Calu3 (cell line): ENCODE measurements at regions not wholly inside any gene's neighbourhood (a gene's known extent, or its start where the extent isn't known, plus 50 kb on each side); places are given as distances from the start of the nearest gene placed in this dataset.

ENCODE experiments used
- BruUV-seq: library from RNA; stranded (reverse); fragments of 400-500 nt; replicated peaks from 2 replicates; lab custom pipeline; 2021; lab: Mats Ljungman, UMichigan
- CTCF ChIA-PET: fragments of 300-600 bp; sonication (Branson Sonifier 250); formaldehyde crosslinking; loops from one replicate; lab custom pipeline; 2022; ENCODE audit warnings: antibody characterized with exemption; lab: Charles Lee
- DNase-seq: peaks from one replicate; pipeline ENCODE4 v3.0.0; 2022
- H3K27ac Mint-ChIP-seq: one replicate; pipeline ENCODE4 v1.8.0; 2022; ENCODE audit warnings: mixed read lengths; ENCODE audit not compliant: unreplicated experiment
- H3K27me3 Mint-ChIP-seq: one replicate; pipeline ENCODE4 v1.8.0; 2022; ENCODE audit warnings: mixed read lengths; ENCODE audit not compliant: unreplicated experiment
- H3K36me3 Mint-ChIP-seq: one replicate; pipeline ENCODE4 v1.8.0; 2022; ENCODE audit warnings: mild to moderate bottlenecking, moderate library complexity, mixed read lengths; ENCODE audit not compliant: insufficient read depth, unreplicated experiment
- H3K4me1 Mint-ChIP-seq: one replicate; pipeline ENCODE4 v1.8.0; 2022; ENCODE audit warnings: mild to moderate bottlenecking, low read depth, mixed read lengths; ENCODE audit not compliant: unreplicated experiment
- H3K4me3 Mint-ChIP-seq: one replicate; pipeline ENCODE4 v1.8.0; 2022; ENCODE audit warnings: mild to moderate bottlenecking, low read depth, moderate library complexity, mixed read lengths; ENCODE audit not compliant: unreplicated experiment
- H3K9me3 Mint-ChIP-seq: one replicate; pipeline ENCODE4 v1.8.0; 2022; ENCODE audit warnings: low read depth, mixed read lengths; ENCODE audit not compliant: unreplicated experiment
- CTCF ChIP-seq: fragments of 200-600 bp; IDR thresholded peaks from one replicate; pipeline ENCODE4 v1.8.0; 2022; ENCODE audit warnings: antibody characterized with exemption; ENCODE audit not compliant: unreplicated experiment
- intact Hi-C: fragments of 100-400 bp; cut with micrococcal nuclease; formaldehyde crosslinking; loops from one replicate; pipeline ENCODE4 v1.10.0; 2022; ENCODE audit not compliant: unreplicated experiment

GRCh38 chr15:88742161-88742560 lies 61.1 kb upstream of the ACAN start:
- no peak overlapping the region for H3K4me3 Mint-ChIP-seq
- no peak for DNase-seq
- intact Hi-C loops = no loop called here
- CTCF ChIA-PET = interaction anchor here (0.6 kb wide), 1 partner anchor 85 kb away, joined by 3 read pairs; no protein-coding TSS in a partner anchor
- no peak for TF ChIP-seq CTCF
- H3K27me3 Mint-ChIP-seq = peaks cover 82% of the 10 kb centered on the region
- peaks cover 6% of the 10 kb centered on the region for H3K4me1 Mint-ChIP-seq
- no peaks in the 10 kb centered on the region for H3K9me3 Mint-ChIP-seq
- H3K27ac Mint-ChIP-seq = no peak overlapping the region
- no TSS peak for BruUV-seq
- no peaks in the 10 kb centered on the region for H3K36me3 Mint-ChIP-seq

- DNase-seq = no peak
- CTCF ChIA-PET = no interaction called here
- no peak overlapping the region for H3K4me3 Mint-ChIP-seq
- H3K9me3 Mint-ChIP-seq = peaks cover 2% of the 10 kb centered on the region
- H3K27me3 Mint-ChIP-seq = peaks cover 80% of the 10 kb centered on the region
- intact Hi-C loops = no loop called here
- H3K36me3 Mint-ChIP-seq = no peaks in the 10 kb centered on the region
- no peak for TF ChIP-seq CTCF
- peaks cover 6% of the 10 kb centered on the region for H3K4me1 Mint-ChIP-seq
- no peak overlapping the region for H3K27ac Mint-ChIP-seq
- BruUV-seq = no TSS peak
Measured at GRCh38 chr15:88744548-88745020, 58.7 kb upstream of the ACAN start.

- peaks cover 6% of the 10 kb centered on the region for H3K4me1 Mint-ChIP-seq
- DNase-seq = no peak
- H3K4me3 Mint-ChIP-seq = no peak overlapping the region
- H3K36me3 Mint-ChIP-seq = no peaks in the 10 kb centered on the region
- BruUV-seq = no TSS peak
- H3K27me3 Mint-ChIP-seq = peaks cover 80% of the 10 kb centered on the region
- intact Hi-C loops = no loop called here
- TF ChIP-seq CTCF = no peak
- H3K27ac Mint-ChIP-seq = no peak overlapping the region
- CTCF ChIA-PET = no interaction called here
- H3K9me3 Mint-ChIP-seq = peaks cover 6% of the 10 kb centered on the region
Measured at GRCh38 chr15:88745065-88745464, 58.2 kb upstream of the ACAN start.

GRCh38 chr15:88745696-88746095 lies 57.5 kb upstream of the ACAN start:
- H3K4me3 Mint-ChIP-seq = no peak overlapping the region
- H3K27me3 Mint-ChIP-seq = peaks cover 80% of the 10 kb centered on the region
- peaks cover 6% of the 10 kb centered on the region for H3K4me1 Mint-ChIP-seq
- no peak for DNase-seq
- CTCF ChIA-PET = no interaction called here
- TF ChIP-seq CTCF = no peak
- no peak overlapping the region for H3K27ac Mint-ChIP-seq
- peaks cover 6% of the 10 kb centered on the region for H3K9me3 Mint-ChIP-seq
- intact Hi-C loops = no loop called here
- no peaks in the 10 kb centered on the region for H3K36me3 Mint-ChIP-seq
- no TSS peak for BruUV-seq
